ENCODE measurements at regions not wholly inside any gene's neighbourhood (a gene's known extent, or its start where the extent isn't known, plus 50 kb on each side); places are given as distances from the start of the nearest gene placed in this dataset.
"Not testable (repeated sequence)": the region's sequence is repeated elsewhere in the genome, so short reads cannot be mapped to it uniquely, and the experiment has no call there.

DNA sequence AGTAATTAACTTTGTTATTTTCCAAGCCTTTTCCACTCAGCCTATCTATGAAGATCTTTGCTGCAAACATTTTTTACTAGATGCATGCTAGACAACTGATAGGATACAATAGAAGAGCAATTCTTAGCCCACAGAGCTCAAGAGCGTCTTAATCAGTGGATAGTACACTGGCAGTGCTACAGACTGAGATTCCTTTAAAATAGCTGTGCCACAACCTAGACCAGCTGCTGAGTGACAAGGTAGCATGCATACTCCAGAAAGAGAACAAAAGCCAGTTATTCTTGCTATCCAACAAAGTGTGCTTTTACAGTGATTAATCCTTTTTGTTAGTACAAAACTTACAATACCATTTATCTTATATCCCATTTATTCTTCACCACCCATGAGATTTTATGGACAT lies 507.9 kb upstream of the SYT4 start:
- Mint-ChIP-seq H3K27me3 (ENCODE audit: low read depth in 2 of 2) (no peaks in the 10 kb centered on the region), H3K9me3 (peaks cover 3 to 9% of the 10 kb centered on the region in 2 donors), H3K27ac (no peak overlapping the region), H3K4me3 (no peak overlapping the region), H3K4me1 (no peaks in the 10 kb centered on the region), H3K36me3 (no peaks in the 10 kb centered on the region)
- H3K4me3 ChIP-seq (ENCODE audit: low read length) = no peak overlapping the region
- no peaks in the 10 kb centered on the region for H3K9me3 ChIP-seq (ENCODE audit: control insufficient read depth, insufficient read depth, low read length)
- no peaks in the 10 kb centered on the region for H3K4me1 ChIP-seq (ENCODE audit: control insufficient read depth, insufficient read depth, low read length)
- H3K27ac ChIP-seq (ENCODE audit: low read length) = no peak overlapping the region
- H3K36me3 ChIP-seq (ENCODE audit: control insufficient read depth, insufficient read depth, low read length) = no peaks in the 10 kb centered on the region
- 85% methylated on average over 1 of the region's 1 CpG for WGBS (ENCODE audit: insufficient coverage)
- DNase-seq (no peak), ATAC-seq (no peak)
- intact Hi-C loops (cut with micrococcal nuclease) = no loop called here
- no peaks in the 10 kb centered on the region for H3K27me3 ChIP-seq (ENCODE audit: control insufficient read depth, insufficient read depth, low read length)
- TF ChIP-seq, protein P1, sequence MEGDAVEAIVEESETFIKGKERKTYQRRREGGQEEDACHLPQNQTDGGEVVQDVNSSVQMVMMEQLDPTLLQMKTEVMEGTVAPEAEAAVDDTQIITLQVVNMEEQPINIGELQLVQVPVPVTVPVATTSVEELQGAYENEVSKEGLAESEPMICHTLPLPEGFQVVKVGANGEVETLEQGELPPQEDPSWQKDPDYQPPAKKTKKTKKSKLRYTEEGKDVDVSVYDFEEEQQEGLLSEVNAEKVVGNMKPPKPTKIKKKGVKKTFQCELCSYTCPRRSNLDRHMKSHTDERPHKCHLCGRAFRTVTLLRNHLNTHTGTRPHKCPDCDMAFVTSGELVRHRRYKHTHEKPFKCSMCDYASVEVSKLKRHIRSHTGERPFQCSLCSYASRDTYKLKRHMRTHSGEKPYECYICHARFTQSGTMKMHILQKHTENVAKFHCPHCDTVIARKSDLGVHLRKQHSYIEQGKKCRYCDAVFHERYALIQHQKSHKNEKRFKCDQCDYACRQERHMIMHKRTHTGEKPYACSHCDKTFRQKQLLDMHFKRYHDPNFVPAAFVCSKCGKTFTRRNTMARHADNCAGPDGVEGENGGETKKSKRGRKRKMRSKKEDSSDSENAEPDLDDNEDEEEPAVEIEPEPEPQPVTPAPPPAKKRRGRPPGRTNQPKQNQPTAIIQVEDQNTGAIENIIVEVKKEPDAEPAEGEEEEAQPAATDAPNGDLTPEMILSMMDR (IDR thresholded peaks at IDR 0.05) = no peak

DNA sequence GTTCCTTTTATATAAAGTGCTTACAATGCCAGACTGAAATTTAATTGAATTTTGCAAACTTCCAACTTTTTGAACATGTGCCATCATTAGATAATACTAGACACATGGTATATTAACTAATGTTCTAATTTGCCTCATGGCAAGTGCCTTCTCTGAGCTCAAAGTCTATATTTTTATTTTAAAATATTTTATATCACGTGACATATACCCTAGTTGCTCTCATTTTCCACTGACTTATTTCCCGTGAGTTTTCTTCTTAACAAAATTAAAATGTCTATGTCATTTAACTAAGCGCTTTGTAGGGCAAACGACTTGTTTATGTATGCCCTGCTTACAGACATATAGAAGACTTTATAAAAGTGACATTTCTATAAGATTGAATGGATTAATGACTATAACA lies 509.6 kb upstream of the SYT4 start:
- Mint-ChIP-seq H3K27me3 (ENCODE audit: low read depth in 2 of 2) (no peaks in the 10 kb centered on the region), H3K36me3 (no peaks in the 10 kb centered on the region), H3K9me3 (peaks cover 3 to 9% of the 10 kb centered on the region in 2 donors), H3K27ac (no peak overlapping the region), H3K4me1 (no peaks in the 10 kb centered on the region), H3K4me3 (no peak overlapping the region)
- Histone ChIP-seq H3K4me1 (ENCODE audit: control insufficient read depth, insufficient read depth, low read length) (no peaks in the 10 kb centered on the region), H3K27ac (ENCODE audit: low read length) (no peak overlapping the region), H3K4me3 (ENCODE audit: low read length) (no peak overlapping the region), H3K27me3 (ENCODE audit: control insufficient read depth, insufficient read depth, low read length) (no peaks in the 10 kb centered on the region), H3K9me3 (ENCODE audit: control insufficient read depth, insufficient read depth, low read length) (no peaks in the 10 kb centered on the region), H3K36me3 (ENCODE audit: control insufficient read depth, insufficient read depth, low read length) (no peaks in the 10 kb centered on the region)
- DNase-seq (no peak), ATAC-seq (no peak)
- 83% methylated on average over 2 of the region's 4 CpGs for WGBS (ENCODE audit: insufficient coverage)
- intact Hi-C loops (cut with micrococcal nuclease) = no loop called here
- TF ChIP-seq, protein P1 (IDR thresholded peaks at IDR 0.05) = no peak

GRCh38 chr18:43787721-43788120 lies 510.4 kb upstream of the SYT4 start:
- H3K9me3 ChIP-seq (ENCODE audit: control insufficient read depth, insufficient read depth, low read length); DNase-seq; H3K4me3 ChIP-seq (ENCODE audit: low read length); H3K36me3 ChIP-seq (ENCODE audit: control insufficient read depth, insufficient read depth, low read length); H3K27ac ChIP-seq (ENCODE audit: low read length); ATAC-seq; H3K36me3 Mint-ChIP-seq; H3K27me3 ChIP-seq (ENCODE audit: control insufficient read depth, insufficient read depth, low read length); H3K4me3 Mint-ChIP-seq; H3K27me3 Mint-ChIP-seq (ENCODE audit: low read depth in 2 of 2); H3K27ac Mint-ChIP-seq; H3K4me1 Mint-ChIP-seq; H3K9me3 Mint-ChIP-seq; H3K4me1 ChIP-seq (ENCODE audit: control insufficient read depth, insufficient read depth, low read length); intact Hi-C loops (cut with micrococcal nuclease): not testable (repeated sequence)

DNA sequence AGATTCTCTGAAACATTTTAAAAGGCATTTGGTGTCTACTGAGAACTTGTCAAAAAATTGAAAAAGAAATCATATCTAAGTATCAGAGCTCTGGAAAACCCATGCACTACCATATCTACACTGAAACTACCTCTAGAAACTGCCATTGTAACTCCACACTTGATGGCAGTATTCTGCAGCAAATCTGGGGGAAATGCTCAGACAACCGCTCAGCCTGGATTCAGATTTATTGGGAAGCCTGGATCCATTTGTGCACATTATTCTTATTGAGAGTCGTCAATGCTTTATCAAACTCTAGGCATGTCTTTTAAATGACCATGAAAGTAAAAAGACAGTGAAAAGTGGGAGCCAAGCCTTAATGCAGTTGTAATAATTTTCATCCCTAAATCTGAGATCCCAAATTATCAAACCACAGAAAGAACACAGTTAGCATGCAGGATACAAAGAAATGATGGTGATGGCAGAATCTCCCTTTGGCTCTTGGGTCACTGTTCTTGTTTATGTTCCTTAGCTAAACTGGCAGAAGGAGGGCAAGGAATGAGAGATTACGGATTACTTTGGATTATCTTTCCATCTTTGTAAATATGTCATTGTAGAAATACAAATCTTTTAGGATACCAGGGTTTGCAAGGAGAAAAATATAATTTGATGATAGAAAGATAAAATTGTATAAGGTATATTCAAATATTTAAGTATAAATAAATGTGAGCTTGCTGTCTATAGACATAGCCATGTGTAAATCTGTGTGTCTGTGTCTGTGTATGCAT lies 512.1 kb upstream of the SYT4 start:
- no peak overlapping the region for H3K4me3 ChIP-seq (ENCODE audit: low read length)
- peaks cover 3% of the 10 kb centered on the region for H3K9me3 ChIP-seq (ENCODE audit: control insufficient read depth, insufficient read depth, low read length)
- DNase-seq = no peak
- Mint-ChIP-seq H3K4me1 (no peaks in the 10 kb centered on the region), H3K9me3 (peaks cover 0 to 4% of the 10 kb centered on the region in 2 donors), H3K27ac (no peak overlapping the region), H3K4me3 (no peak overlapping the region), H3K36me3 (no peaks in the 10 kb centered on the region), H3K27me3 (ENCODE audit: low read depth in 2 of 2) (no peaks in the 10 kb centered on the region)
- H3K27me3 ChIP-seq (ENCODE audit: control insufficient read depth, insufficient read depth, low read length) = no peaks in the 10 kb centered on the region
- no peaks in the 10 kb centered on the region for H3K36me3 ChIP-seq (ENCODE audit: control insufficient read depth, insufficient read depth, low read length)
- no peak for ATAC-seq
- 81% methylated on average over 2 of the region's 3 CpGs for WGBS (ENCODE audit: insufficient coverage)
- intact Hi-C loops (cut with micrococcal nuclease) = no loop called here
- H3K4me1 ChIP-seq (ENCODE audit: control insufficient read depth, insufficient read depth, low read length) = no peaks in the 10 kb centered on the region
- TF ChIP-seq, protein P1 (IDR thresholded peaks at IDR 0.05) = no peak
- no peak overlapping the region for H3K27ac ChIP-seq (ENCODE audit: low read length)

Data from natural killer cell (primary cell).